ACC112 (cell line): ENCODE measurements at regions not wholly inside any gene's neighbourhood (a gene's known extent, or its start where the extent isn't known, plus 50 kb on each side); places are given as distances from the start of the nearest gene placed in this dataset.
A peak's percentile ranks its signal among the peaks of the same experiment; 100 is the strongest.

Experiments
- H2AFZ ChIP-seq: fragments of 200-600 bp; sonication (generic); one replicate; pipeline ENCODE4 v1.6.0; 2017; ENCODE audit warnings: antibody characterized with exemption, low read length; ENCODE audit not compliant: unreplicated experiment
- H3K27ac ChIP-seq: fragments of 200-600 bp; sonication (generic); 2 replicates; pipeline ENCODE4 v1.5.1; 2014; ENCODE audit warnings: low read depth, mild to moderate bottlenecking, antibody characterized with exemption, low read length, moderate library complexity
- H3K27me3 ChIP-seq: fragments of 200-600 bp; sonication (generic); 2 replicates; pipeline ENCODE4 v1.6.1; 2014; ENCODE audit warnings: mild to moderate bottlenecking, antibody characterized with exemption, low read length, moderate library complexity, mixed read lengths; ENCODE audit not compliant: insufficient read depth
- H3K36me3 ChIP-seq: fragments of 200-600 bp; sonication (generic); 2 replicates; pipeline ENCODE4 v1.6.1; 2016; ENCODE audit warnings: mild to moderate bottlenecking, antibody characterized with exemption, low read length, moderate library complexity, mixed read lengths; ENCODE audit not compliant: insufficient read depth
- H3K4me1 ChIP-seq: fragments of 200-600 bp; sonication (generic); one replicate; pipeline ENCODE4 v1.6.1; 2016; ENCODE audit warnings: low read length, mixed read lengths; ENCODE audit not compliant: insufficient read depth, unreplicated experiment, control insufficient read depth
- H3K4me3 ChIP-seq: fragments of 200-600 bp; sonication (generic); 2 replicates; pipeline ENCODE4 v1.5.1; 2014; ENCODE audit warnings: mild to moderate bottlenecking, low read depth, low read length
- H3K79me2 ChIP-seq: fragments of 200-600 bp; sonication (generic); one replicate; pipeline ENCODE4 v1.6.0; 2016; ENCODE audit warnings: low read length; ENCODE audit not compliant: control insufficient read depth, unreplicated experiment, insufficient read depth

DNA sequence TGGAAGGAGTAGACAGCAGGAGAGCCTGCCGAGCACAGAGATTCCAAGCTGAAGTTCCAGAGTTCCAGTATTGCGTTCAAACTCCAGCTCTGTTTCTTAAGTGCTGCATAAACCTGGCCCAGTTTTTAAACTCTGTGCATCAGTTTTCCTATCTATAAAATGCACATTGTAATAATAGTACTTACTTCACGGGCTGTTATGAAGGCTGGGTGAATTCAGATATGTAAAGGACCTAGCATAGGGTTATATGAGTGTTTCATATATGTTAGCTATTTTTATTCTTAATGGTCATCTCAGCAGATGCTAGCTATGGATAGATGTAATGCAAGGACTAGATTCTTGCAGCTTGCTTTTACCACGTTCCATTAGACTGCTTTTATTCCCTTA is 293.1 kb upstream of the SEMA3C start:
- Histone ChIP-seq H3K36me3 (no peaks in the 10 kb centered on the region), H3K79me2 (no peaks in the 10 kb centered on the region), H2AFZ (no peak overlapping the region), H3K27me3 (no peaks in the 10 kb centered on the region), H3K27ac (no peak overlapping the region), H3K4me3 (no peak overlapping the region), H3K4me1 (peaks cover 29% of the 10 kb centered on the region)

- Histone ChIP-seq H3K4me1 (peaks cover 29% of the 10 kb centered on the region), H3K27ac (0 out of 2 replicates have a peak overlapping the region, but pooled peaks have one; percentile 9), H2AFZ (no peak overlapping the region), H3K36me3 (no peaks in the 10 kb centered on the region), H3K27me3 (no peaks in the 10 kb centered on the region), H3K79me2 (no peaks in the 10 kb centered on the region), H3K4me3 (no peak overlapping the region)
Measured at GRCh38 chr7:81211204-81211933, 292.5 kb upstream of the SEMA3C start.

- H2AFZ ChIP-seq, result no peak overlapping the region
Measured at GRCh38 chr7:81210137-81211064, 291.6 kb upstream of the SEMA3C start.

DNA sequence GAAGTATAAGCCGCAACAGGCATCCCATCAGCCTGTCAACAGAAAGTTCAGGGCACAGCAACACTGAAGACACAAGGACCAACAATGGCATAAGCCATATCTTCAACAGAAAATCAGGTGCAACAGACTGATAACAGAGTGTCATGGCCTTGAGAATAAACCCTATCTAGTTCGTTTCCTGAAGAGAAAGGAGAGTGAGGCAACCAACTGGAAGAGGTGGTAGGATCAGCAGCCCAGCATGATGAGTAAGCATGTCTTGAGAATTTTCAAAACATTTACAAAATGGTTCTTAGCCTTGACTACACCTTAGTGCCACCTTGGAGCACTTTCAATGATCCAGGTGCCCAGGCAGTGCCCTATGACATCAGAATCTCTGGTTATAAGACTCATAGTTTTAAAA is 290.2 kb upstream of the SEMA3C start:
- H2AFZ ChIP-seq, result no peak overlapping the region
- H3K4me3 ChIP-seq, result no peak overlapping the region
- peaks cover 29% of the 10 kb centered on the region for H3K4me1 ChIP-seq
- no peaks in the 10 kb centered on the region for H3K79me2 ChIP-seq
- no peaks in the 10 kb centered on the region for H3K27me3 ChIP-seq
- H3K27ac ChIP-seq, result no peak overlapping the region
- H3K36me3 ChIP-seq, result no peaks in the 10 kb centered on the region

More at GRCh38 chr7:81210137-81211064, 291.6 kb upstream of the SEMA3C start:
- no peaks in the 10 kb centered on the region for H3K36me3 ChIP-seq
- no peaks in the 10 kb centered on the region for H3K27me3 ChIP-seq
- H3K79me2 ChIP-seq, result no peaks in the 10 kb centered on the region
- peaks cover 29% of the 10 kb centered on the region for H3K4me1 ChIP-seq
- no peak overlapping the region for H3K4me3 ChIP-seq
- H3K27ac ChIP-seq, result peak overlapping the region; percentile 28; the same call in 1 of the 2 replicates

DNA sequence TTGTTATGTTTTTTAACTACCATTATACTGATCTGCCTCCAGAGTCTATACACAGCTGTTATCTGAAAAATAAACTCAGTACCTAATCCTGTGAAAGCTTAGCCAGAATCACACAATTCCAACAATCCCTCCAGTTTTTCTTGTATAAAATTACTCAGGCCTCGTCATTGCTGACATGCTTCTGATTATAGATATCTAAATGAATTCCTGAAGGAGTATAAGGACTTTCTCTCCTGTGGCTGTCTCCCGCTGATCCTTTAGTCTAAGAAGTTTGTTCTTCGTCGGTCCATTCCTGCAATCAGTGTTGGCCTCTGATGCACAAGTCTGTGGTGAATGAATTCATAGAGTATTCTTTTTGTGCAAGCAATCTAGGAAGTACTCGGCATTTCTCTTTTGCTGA is 288.9 kb upstream of the SEMA3C start:
- H2AFZ ChIP-seq, result peak overlapping the region; percentile 39
- H3K27me3 ChIP-seq, result no peaks in the 10 kb centered on the region
- H3K27ac ChIP-seq, result no peak overlapping the region
- peaks cover 29% of the 10 kb centered on the region for H3K4me1 ChIP-seq
- no peaks in the 10 kb centered on the region for H3K79me2 ChIP-seq
- H3K36me3 ChIP-seq, result no peaks in the 10 kb centered on the region
- H3K4me3 ChIP-seq, result no peak overlapping the region

GRCh38 chr7:81206667-81207360 is 288.0 kb upstream of the SEMA3C start:
- H3K79me2 ChIP-seq, result no peaks in the 10 kb centered on the region
- no peaks in the 10 kb centered on the region for H3K36me3 ChIP-seq
- peaks cover 29% of the 10 kb centered on the region for H3K4me1 ChIP-seq
- no peaks in the 10 kb centered on the region for H3K27me3 ChIP-seq
- H3K4me3 ChIP-seq, result no peak overlapping the region
- peak overlapping the region; percentile 39 for H2AFZ ChIP-seq
- H3K27ac ChIP-seq, result no peak overlapping the region

DNA sequence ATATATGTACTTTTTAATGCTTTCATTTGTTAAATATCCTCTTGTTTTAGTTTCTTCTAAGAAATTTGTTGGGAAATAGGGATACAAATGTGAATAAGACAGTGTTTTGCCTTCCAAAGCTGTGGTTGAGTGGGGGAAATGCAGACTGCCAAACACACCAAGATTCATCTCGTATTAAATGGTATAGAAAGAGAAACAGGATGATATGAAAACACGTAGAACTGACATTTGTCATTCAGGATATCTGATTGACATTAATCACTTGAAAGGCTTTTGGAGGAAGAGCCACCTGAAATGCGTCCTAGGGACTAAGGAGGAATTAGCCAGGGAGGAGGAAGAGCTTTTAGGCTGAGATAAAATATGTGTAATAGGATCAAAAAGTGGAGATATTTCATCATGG is 287.4 kb upstream of the SEMA3C start:
- peaks cover 25% of the 10 kb centered on the region for H3K4me1 ChIP-seq
- no peak overlapping the region for H3K4me3 ChIP-seq
- no peaks in the 10 kb centered on the region for H3K36me3 ChIP-seq
- no peaks in the 10 kb centered on the region for H3K27me3 ChIP-seq
- H2AFZ ChIP-seq, result no peak overlapping the region
- H3K27ac ChIP-seq, result no peak overlapping the region
- H3K79me2 ChIP-seq, result no peaks in the 10 kb centered on the region

GRCh38 chr7:81201188-81201587 is 282.3 kb upstream of the SEMA3C start:
- no peaks in the 10 kb centered on the region for H3K27me3 ChIP-seq
- no peak overlapping the region for H2AFZ ChIP-seq
- no peaks in the 10 kb centered on the region for H3K4me1 ChIP-seq
- no peaks in the 10 kb centered on the region for H3K79me2 ChIP-seq
- H3K36me3 ChIP-seq, result no peaks in the 10 kb centered on the region
- H3K4me3 ChIP-seq, result no peak overlapping the region
- no peak overlapping the region for H3K27ac ChIP-seq

- H3K4me3 ChIP-seq, result no peak overlapping the region
Measured at GRCh38 chr7:81198766-81199165, 279.9 kb upstream of the SEMA3C start.

GRCh38 chr7:81197266-81197665 is 278.4 kb upstream of the SEMA3C start:
- no peak overlapping the region for H2AFZ ChIP-seq
- H3K36me3 ChIP-seq, result no peaks in the 10 kb centered on the region
- no peak overlapping the region for H3K27ac ChIP-seq
- no peak overlapping the region for H3K4me3 ChIP-seq
- H3K27me3 ChIP-seq, result no peaks in the 10 kb centered on the region
- no peaks in the 10 kb centered on the region for H3K79me2 ChIP-seq
- H3K4me1 ChIP-seq, result no peaks in the 10 kb centered on the region

More at GRCh38 chr7:81198766-81199165, 279.9 kb upstream of the SEMA3C start:
- Histone ChIP-seq H2AFZ (no peak overlapping the region), H3K27ac (no peak overlapping the region), H3K4me1 (no peaks in the 10 kb centered on the region), H3K36me3 (no peaks in the 10 kb centered on the region), H3K79me2 (no peaks in the 10 kb centered on the region), H3K27me3 (no peaks in the 10 kb centered on the region)
